PC-9 (cell line): ENCODE measurements at regions not wholly inside any gene's neighbourhood (a gene's known extent, or its start where the extent isn't known, plus 50 kb on each side); places are given as distances from the start of the nearest gene placed in this dataset.

Experiments
- CTCF ChIP-seq: fragments of 200-600 bp; sonication (generic); conservative IDR thresholded peaks from 2 replicates; pipeline ENCODE4 v1.6.1; 2017; ENCODE audit warnings: mixed run types, antibody characterized with exemption, mild to moderate bottlenecking, moderate library complexity
- EZH2 ChIP-seq: fragments of 200-600 bp; sonication (generic); IDR thresholded peaks from 2 replicates; pipeline ENCODE4 v1.8.0; 2017; ENCODE audit warnings: antibody characterized with exemption, low read depth

- no peak for TF ChIP-seq CTCF
- no peak for TF ChIP-seq EZH2
These were observed 417.2 kb upstream of the NOVA1 start for GRCh38 chr14:27015065-27015464.
